RPMI7951 (cell line): ENCODE measurements at regions not wholly inside any gene's neighbourhood (a gene's known extent, or its start where the extent isn't known, plus 50 kb on each side); places are given as distances from the start of the nearest gene placed in this dataset.
A peak's percentile ranks its signal among the peaks of the same experiment; 100 is the strongest.

ENCODE experiments used
- DNase-seq: peaks from one replicate; pipeline ENCODE4 v3.0.0-alpha.2; 2012; ENCODE audit warnings: low read depth

DNA sequence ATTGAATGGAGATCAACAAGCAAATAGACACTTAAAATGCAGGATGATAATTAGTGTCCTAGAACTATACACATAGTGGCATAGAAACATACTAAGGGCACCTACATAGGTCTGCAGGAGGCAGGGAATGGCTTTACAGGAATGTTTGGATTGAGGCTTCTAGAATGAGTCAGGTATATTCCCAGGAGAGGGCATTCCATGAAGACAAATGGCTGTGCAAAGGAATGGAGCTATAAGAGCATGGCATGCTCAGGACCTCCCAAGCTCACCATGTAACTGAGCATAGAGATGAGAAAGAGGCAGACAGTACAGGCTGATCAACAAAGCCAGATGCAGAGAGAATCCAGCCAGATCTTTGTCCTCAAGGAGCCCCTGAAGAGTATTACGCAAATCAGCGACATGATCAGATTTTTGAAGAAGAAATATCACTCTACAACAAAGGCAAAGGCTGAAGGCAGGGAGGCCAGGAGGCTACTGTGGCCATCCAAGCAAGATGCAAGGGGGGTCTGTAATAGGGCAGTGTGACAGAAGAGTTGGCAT is 211.1 kb upstream of the MTNR1B start:
- DNase-seq: no peak

- DNase-seq: no peak
Measured at GRCh38 chr11:92759571-92760214, 209.8 kb upstream of the MTNR1B start.

GRCh38 chr11:92762121-92762540 is 207.3 kb upstream of the MTNR1B start:
- DNase-seq: no peak

- DNase-seq: no peak
Measured at GRCh38 chr11:92763336-92763735, 206.1 kb upstream of the MTNR1B start.

DNA sequence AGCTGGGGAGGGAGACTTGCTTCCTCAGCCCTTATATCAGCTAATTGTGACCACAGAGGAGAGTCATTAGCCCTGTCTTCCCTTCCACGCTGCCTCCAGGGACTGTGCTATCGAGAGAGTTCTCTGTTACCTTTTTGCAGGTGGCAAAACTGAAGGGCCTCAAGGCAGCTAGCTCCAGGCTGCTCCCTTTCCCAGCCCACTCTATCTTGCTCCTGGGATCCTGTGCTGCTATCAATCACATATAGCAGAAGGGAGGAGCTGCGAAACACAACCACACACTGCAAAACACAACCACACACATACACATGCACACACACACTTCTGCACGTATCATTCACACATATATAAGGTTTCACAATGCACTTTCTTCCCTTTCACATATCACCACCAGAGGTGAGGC is 205.3 kb upstream of the MTNR1B start:
- DNase-seq: no peak

GRCh38 chr11:92765082-92765840 is 204.2 kb upstream of the MTNR1B start:
- no peak for DNase-seq

DNA sequence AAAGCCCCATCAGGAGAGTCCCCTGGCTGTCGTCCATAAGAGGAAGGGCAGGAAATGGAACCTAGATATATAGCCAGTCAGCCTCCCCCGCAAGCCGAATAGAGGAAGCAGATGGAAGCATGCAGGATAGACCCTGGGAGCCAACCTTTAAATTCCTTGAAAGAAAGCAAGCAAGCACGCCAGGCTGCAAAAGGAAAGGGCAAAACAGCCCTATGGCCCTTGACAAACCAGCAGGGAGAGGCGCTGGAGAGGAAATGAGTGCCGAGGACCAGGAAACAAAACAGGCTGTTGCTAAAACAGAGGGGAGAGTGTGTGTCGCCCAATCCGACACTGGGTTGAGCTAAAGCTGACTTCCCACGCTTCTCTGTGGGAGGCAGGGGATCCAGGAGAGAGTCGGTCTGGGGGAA is 203.5 kb upstream of the MTNR1B start:
- DNase-seq: peak; percentile 9

GRCh38 chr11:92766698-92767097 is 202.8 kb upstream of the MTNR1B start:
- no peak for DNase-seq

DNA sequence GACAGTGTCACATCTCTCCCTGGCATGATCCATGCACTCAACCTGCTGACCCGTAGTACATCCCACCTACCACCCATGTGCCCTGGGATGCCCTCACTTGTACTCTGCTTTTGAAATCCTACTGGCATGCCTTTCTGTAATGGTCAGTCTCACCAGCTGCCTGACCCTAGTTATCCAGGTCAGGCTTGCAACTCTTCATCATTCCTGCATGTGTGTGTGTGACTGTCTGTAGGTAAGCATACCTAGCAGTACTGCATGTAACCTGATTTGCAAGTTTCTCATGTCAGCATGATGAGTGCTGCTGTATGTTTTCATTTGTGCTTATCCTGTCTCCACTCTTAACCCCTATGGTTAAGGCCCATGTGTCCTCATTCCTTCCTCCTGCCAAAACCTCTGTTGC is 202.0 kb upstream of the MTNR1B start:
- DNase-seq: no peak

GRCh38 chr11:92768121-92768840 is 201.2 kb upstream of the MTNR1B start:
- no peak for DNase-seq

GRCh38 chr11:92769112-92769511 is 200.3 kb upstream of the MTNR1B start:
- DNase-seq: no peak

GRCh38 chr11:92770419-92770818 is 199.0 kb upstream of the MTNR1B start:
- DNase-seq: no peak

DNA sequence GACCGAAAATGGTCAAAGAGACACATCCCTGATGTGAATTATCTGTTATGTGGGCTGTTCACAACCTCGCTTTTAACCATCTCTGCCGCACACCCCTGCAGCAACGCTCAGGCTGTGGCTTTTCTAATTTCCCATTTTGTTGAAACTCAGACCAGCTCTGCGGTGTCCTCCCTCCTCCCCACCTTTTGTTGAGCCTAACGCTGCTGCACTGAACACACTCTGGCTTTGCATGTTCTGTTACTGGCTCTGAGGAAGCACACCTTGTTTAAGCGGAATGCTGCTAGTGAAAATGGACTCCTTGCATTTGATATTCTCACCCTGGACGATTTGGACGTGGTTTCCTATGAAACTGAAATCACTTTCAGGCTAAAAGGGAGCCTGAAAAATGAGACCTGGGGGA is 198.5 kb upstream of the MTNR1B start:
- no peak for DNase-seq

GRCh38 chr11:92771701-92772100 is 197.8 kb upstream of the MTNR1B start:
- DNase-seq: no peak

DNA sequence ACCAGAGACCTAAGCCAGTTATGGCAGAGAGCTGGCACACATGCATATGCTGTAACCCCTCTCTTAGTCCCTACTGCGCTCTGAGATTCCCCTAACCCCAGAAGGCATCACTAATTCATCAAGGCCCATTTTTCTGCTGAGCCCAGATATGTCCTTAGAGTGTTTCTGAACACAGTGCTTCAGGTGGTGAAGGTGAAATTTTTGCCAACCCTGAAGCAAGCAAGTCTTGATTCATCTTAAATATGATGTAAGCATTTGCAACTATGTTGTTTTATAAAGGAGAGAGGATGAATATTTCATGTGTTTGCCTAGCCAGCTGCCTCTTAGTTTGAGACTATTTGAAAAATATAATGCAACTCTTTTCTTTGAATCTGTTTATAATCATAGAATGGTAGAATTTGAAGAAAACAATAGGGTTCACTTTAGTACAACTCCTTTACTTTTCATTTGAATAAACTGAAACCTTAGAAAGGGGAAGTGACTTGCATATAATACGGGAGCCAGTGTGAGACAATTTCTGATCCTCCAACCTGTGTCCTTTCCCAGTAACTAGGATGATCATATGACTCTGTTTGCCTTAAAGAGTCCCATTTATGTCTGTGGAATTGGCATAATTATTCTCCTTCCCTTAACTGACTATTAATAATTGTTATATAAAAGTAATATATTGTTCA is 194.3 kb upstream of the MTNR1B start:
- no peak for DNase-seq

- DNase-seq: no peak
Measured at GRCh38 chr11:92776676-92777075, 192.8 kb upstream of the MTNR1B start.

DNA sequence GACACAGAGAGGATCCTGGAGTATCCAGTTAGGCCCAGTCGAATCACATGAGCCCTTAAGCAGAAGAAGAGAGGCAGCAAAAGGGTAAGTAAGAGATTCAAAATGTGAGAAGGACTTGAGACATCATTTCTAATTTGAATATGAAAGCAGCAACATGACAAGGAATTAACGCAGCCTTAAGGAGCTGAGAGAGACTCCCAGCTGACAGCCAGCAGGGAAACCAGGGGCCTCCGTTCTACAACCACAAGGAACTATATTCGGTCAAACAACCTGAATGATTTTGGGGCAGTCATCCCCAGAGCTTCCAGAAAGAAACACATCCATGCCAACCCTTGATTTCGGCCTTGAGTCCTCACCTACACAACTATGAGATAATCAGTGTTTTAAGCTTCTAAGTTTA is 189.7 kb upstream of the MTNR1B start:
- DNase-seq: no peak

DNA sequence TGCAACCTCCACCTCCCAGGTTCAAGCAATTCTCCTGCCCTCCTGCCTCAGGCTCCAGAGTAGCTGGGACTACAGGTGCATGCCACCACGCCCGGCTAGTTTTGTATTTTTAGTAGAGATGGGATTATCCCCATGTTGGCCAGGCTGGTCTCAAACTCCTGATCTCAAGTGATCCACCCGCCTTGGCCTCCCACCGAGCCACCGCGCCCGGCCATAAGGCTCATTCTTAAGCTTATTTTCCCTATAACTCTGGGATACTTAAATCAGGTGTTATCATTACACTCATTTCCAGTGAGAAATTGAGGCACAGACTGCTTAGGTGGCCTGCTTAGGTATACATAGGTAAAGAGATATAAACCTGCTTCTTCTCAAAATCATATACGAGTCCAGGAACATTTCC is 188.3 kb upstream of the MTNR1B start:
- DNase-seq: no peak

DNA sequence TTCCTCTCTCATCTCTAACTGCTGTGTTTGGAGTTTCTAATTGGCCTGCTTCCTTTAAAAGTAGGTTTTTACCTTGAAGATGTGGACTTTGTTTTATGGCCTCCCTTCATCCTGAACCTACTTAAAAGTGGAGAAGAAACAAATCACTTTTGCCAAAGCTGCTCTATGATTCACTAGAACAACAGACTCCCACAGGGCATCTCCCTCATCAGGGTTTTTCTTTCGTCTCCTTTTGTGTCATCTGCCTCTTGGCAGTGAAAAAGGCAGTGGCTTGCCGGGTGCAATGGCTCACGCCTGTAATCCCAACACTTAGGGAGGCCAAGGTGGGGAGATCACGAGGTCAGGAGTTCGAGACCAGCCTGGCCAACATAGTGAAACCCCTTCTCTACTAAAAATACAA is 186.6 kb upstream of the MTNR1B start:
- DNase-seq: no peak

DNA sequence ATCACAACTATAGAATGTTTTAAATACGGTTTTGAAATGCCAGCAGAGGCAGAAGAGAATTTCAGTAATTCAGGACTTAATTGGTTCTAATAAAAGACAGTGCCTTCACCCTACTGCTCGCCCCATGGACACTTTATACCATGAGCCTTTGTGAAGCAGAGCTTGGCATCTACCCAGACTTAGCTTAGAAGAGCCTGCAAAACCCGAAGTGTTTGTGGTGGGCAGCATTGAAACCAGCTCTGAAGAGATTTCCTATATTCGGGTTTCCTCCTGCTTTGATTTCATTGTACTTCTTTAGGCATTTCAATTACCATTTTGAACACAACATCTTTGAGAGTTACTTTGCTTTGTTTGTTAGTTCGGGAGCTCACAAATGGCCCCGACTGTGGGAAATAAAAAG is 185.1 kb upstream of the MTNR1B start:
- no peak for DNase-seq

DNA sequence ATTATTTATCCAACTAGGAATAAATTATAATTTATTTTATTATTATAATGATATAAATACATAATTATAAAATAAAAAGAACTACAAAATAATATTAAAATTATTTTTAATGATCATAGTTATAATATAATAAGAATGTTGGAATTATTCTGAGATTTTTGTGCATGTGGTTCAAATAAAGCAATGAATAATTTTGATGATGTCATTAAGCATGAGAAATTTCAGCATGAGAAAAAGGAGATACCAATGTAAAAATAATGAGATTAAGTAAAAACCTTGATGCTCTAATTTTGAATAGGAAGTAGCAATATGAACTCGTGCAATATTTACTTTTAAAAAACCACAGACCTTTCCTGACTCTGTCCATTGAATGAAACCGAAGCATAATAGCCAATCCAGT is 181.8 kb upstream of the MTNR1B start:
- no peak for DNase-seq

DNA sequence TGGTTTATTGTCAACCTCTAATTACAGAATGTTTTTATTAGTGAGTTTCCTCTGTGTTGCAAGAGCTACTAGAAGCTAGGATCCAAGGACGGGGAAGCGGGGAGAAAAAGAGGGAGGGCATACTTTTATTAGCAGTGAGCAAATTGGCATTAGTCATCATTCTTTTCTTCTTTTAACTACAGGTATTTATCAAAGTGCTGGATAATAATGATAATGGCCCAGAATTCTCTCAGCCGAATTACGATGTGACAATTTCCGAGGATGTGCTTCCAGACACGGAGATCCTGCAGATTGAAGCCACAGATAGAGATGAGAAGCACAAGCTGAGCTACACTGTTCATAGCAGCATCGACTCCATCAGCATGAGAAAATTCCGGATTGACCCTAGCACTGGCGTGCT is 179.7 kb upstream of the MTNR1B start:
- no peak for DNase-seq
